Parathyroid adenoma (tissue), 2 donors: ENCODE measurements at regions not wholly inside any gene's neighbourhood (a gene's known extent, or its start where the extent isn't known, plus 50 kb on each side); places are given as distances from the start of the nearest gene placed in this dataset.

ENCODE experiments used
- H2AFZ ChIP-seq: fragments of 300-600 bp; sonication (generic); one replicate; pipeline ENCODE4 v1.7.0; 2017; ENCODE audit warnings: antibody characterized with exemption, mild to moderate bottlenecking
- H3K27ac ChIP-seq: fragments of 300-600 bp; sonication (generic); one replicate; pipeline ENCODE4 v1.7.0; 2017
- H3K27me3 ChIP-seq: fragments of 300-600 bp; sonication (generic); one replicate; pipeline ENCODE4 v1.7.0; 2017; ENCODE audit warnings: low read length; ENCODE audit not compliant: control insufficient read depth, insufficient read depth
- H3K36me3 ChIP-seq: fragments of 300-600 bp; sonication (generic); one replicate; pipeline ENCODE4 v1.7.0; 2017; ENCODE audit warnings: low read length; ENCODE audit not compliant: control insufficient read depth, insufficient read depth
- H3K4me1 ChIP-seq: fragments of 300-600 bp; sonication (generic); one replicate; pipeline ENCODE4 v1.7.0; 2017; ENCODE audit warnings: control low read depth
- H3K4me2 ChIP-seq: fragments of 300-600 bp; sonication (generic); one replicate; pipeline ENCODE4 v1.7.0; 2017; ENCODE audit warnings: low read length
- H3K4me3 ChIP-seq: fragments of 300-600 bp; sonication (generic); one replicate; pipeline ENCODE4 v1.7.0; 2017; ENCODE audit warnings: low read depth, low read length
- H3K79me2 ChIP-seq: fragments of 300-600 bp; sonication (generic); one replicate; pipeline ENCODE4 v1.7.0; 2017; ENCODE audit warnings: control low read depth
- H3K9ac ChIP-seq: fragments of 300-600 bp; sonication (generic); one replicate; pipeline ENCODE4 v1.7.0; 2017; ENCODE audit warnings: mild to moderate bottlenecking
- H3K9me3 ChIP-seq: fragments of 300-600 bp; sonication (generic); one replicate; pipeline ENCODE4 v1.7.0; 2017; ENCODE audit warnings: low read length; ENCODE audit not compliant: control insufficient read depth
- TF ChIP-seq, protein P1 (sequence below): fragments of 300-600 bp; sonication (generic); IDR thresholded peaks from one replicate; pipeline ENCODE4 v1.7.0; 2017; ENCODE audit warnings: antibody characterized with exemption, mild to moderate bottlenecking
- donor health status: primary hyperparathyroidism.

DNA sequence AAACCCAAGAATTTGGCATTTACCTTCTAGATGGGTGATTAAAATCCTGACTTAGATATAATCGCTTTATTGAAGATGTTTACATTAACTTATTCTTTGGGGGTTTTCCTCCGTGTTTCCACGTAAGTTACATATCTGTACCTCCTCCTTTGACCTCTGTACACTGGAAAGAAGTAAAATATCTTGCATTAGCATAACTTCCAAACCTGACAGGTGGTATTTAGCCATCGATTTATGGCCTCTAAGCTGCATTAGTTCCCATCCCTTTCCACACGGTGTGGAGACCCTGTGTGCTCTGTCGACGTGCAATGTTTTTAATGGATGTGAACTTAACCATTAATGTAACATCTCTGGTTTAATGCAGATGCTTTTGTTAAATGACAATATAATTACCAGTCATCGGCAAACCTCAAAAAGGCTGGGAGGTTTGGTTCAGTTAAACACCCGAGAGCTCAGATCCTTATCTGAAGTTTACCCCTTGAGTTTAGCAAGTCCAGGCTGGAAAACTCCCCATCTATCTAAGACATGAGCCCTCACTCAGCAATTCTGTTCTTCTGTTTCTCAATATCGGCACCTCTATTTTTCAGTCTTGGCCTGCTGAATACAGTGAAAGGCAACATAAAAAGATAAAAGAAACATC, 295.2 kb downstream of the GATA3 start:
- Histone ChIP-seq H3K27me3 (peaks cover 3% of the 10 kb centered on the region), H3K4me2 (no peak overlapping the region), H3K36me3 (no peaks in the 10 kb centered on the region), H3K27ac (no peak overlapping the region), H3K9ac (no peak overlapping the region), H3K4me3 (no peak overlapping the region), H3K9me3 (no peaks in the 10 kb centered on the region), H2AFZ (no peak overlapping the region), H3K4me1 (no peaks in the 10 kb centered on the region), H3K79me2 (no peaks in the 10 kb centered on the region)
- TF ChIP-seq, protein P1, sequence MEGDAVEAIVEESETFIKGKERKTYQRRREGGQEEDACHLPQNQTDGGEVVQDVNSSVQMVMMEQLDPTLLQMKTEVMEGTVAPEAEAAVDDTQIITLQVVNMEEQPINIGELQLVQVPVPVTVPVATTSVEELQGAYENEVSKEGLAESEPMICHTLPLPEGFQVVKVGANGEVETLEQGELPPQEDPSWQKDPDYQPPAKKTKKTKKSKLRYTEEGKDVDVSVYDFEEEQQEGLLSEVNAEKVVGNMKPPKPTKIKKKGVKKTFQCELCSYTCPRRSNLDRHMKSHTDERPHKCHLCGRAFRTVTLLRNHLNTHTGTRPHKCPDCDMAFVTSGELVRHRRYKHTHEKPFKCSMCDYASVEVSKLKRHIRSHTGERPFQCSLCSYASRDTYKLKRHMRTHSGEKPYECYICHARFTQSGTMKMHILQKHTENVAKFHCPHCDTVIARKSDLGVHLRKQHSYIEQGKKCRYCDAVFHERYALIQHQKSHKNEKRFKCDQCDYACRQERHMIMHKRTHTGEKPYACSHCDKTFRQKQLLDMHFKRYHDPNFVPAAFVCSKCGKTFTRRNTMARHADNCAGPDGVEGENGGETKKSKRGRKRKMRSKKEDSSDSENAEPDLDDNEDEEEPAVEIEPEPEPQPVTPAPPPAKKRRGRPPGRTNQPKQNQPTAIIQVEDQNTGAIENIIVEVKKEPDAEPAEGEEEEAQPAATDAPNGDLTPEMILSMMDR = no peak

- no peaks in the 10 kb centered on the region for H3K36me3 ChIP-seq
- H3K9ac ChIP-seq = no peak overlapping the region
- no peaks in the 10 kb centered on the region for H3K79me2 ChIP-seq
- H3K4me2 ChIP-seq = no peak overlapping the region
- no peaks in the 10 kb centered on the region for H3K4me1 ChIP-seq
- H3K9me3 ChIP-seq = no peaks in the 10 kb centered on the region
- no peak overlapping the region for H2AFZ ChIP-seq
- peaks cover 3% of the 10 kb centered on the region for H3K27me3 ChIP-seq
- no peak overlapping the region for H3K27ac ChIP-seq
- no peak overlapping the region for H3K4me3 ChIP-seq
- TF ChIP-seq, protein P1 = no peak
These were observed 295.9 kb downstream of the GATA3 start for GRCh38 chr10:8350250-8350967.

DNA sequence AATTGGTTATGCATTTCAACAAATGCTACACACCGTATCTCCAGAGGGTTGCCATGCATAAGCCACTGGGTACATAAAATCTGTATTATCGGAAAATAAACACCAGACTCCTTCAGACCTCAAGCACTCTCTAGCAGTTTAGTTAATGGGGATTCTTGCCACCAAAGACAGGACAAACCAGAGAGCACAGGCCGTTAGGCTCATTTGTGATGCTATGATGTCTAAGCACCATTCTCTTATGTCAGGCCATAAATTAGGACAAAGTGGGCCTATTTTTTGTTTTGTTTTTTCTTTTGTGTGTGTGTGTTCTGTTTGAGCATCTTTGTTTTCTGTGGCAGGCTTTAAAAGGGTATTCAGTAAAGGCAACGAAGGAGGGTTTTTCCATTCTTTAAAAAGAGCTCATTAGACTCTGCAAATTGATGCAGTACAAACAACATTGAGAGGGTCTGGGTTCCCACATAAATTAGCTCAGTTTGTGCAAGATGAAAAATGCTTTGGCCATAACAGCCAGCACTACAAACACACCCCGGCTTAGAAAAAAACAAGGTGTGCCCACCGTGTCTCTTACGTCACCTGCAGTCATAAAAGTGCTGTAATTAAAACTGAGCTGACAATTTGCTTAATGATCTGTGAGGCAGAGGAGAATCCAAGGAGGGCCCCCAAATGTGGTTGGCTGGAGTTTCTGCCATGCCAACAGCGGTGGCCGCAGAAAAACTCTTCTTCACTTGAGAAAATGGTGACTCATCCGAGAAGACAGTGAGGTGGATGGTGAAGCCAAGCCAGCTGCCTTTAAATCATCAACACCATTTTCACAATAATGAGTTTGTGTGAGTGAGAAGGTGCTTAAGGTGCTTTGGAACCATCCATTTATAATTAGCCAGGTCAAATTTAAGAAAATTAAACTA, 297.9 kb downstream of the GATA3 start:
- Histone ChIP-seq H3K79me2 (no peaks in the 10 kb centered on the region), H3K27ac (no peak overlapping the region), H3K27me3 (peaks cover 3% of the 10 kb centered on the region), H3K4me2 (no peak overlapping the region), H3K9me3 (no peaks in the 10 kb centered on the region), H3K4me1 (no peaks in the 10 kb centered on the region), H3K9ac (no peak overlapping the region), H3K36me3 (no peaks in the 10 kb centered on the region), H3K4me3 (no peak overlapping the region), H2AFZ (no peak overlapping the region)
- TF ChIP-seq, protein P1 = no peak

GRCh38 chr10:8356283-8356682, 301.8 kb downstream of the GATA3 start:
- Histone ChIP-seq H3K4me3 (no peak overlapping the region), H3K36me3 (no peaks in the 10 kb centered on the region), H3K27me3 (no peaks in the 10 kb centered on the region), H3K9me3 (no peaks in the 10 kb centered on the region), H2AFZ (no peak overlapping the region), H3K9ac (no peak overlapping the region), H3K27ac (no peak overlapping the region), H3K4me2 (no peak overlapping the region), H3K4me1 (no peaks in the 10 kb centered on the region), H3K79me2 (no peaks in the 10 kb centered on the region)
- TF ChIP-seq, protein P1 = no peak
